Tibial nerve (tissue), 4 donors: ENCODE measurements at regions not wholly inside any gene's neighbourhood (a gene's known extent, or its start where the extent isn't known, plus 50 kb on each side); places are given as distances from the start of the nearest gene placed in this dataset.

ENCODE experiments used
- EP300 ChIP-seq, 2 donors: sonication (generic); formaldehyde crosslinking; IDR thresholded peaks; one replicate each; pipeline ENCODE4 v1.6.1; 2017; ENCODE audit warnings: antibody characterized with exemption in 2 of 2, mild to moderate bottlenecking in 1 of 2
- POLR2A ChIP-seq, 2 donors: fragments of 450-650 bp; IDR thresholded peaks; one replicate each; pipeline ENCODE4 v1.6.1; 2017; ENCODE audit warnings: antibody characterized with exemption in 2 of 2, mild to moderate bottlenecking in 2 of 2, moderate library complexity in 2 of 2
- TF ChIP-seq, protein P1 (sequence below), 5 experiments: fragments of 200-600 bp in 3 of 5; fragments of 450-650 bp in 2 of 5; sonication (generic) in 3 of 5; IDR thresholded peaks; one replicate each; pipeline ENCODE4 v1.5.1; 2016 to 2019; ENCODE audit warnings: antibody characterized with exemption in 5 of 5, mild to moderate bottlenecking in 3 of 5, moderate library complexity in 2 of 5

DNA sequence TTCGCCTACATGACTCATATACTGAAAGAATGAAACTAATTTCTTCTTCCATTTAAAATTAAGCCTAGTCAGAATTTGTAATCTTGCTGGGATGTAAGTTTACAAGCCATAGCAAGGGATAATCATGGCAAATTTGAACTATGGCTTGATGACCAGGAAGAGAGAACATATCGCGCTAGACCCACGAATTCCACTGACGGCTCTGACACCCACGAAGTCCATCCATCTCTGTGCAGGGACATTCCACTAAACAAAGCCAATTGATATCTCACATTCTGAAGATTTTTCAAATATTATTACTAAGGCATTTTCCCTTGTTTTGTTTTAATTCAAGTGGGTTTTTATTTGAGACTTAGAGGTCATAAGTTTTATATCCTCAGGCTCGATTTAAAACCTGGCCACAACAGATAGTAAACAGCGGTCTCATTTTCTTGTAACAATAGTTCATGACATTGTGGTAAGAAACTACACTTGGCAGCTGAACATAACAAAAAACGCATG lies 113.0 kb downstream of the QPCT start:
- no peak for TF ChIP-seq POLR2A (IDR thresholded peaks at IDR 0.05)
- TF ChIP-seq, protein P1, sequence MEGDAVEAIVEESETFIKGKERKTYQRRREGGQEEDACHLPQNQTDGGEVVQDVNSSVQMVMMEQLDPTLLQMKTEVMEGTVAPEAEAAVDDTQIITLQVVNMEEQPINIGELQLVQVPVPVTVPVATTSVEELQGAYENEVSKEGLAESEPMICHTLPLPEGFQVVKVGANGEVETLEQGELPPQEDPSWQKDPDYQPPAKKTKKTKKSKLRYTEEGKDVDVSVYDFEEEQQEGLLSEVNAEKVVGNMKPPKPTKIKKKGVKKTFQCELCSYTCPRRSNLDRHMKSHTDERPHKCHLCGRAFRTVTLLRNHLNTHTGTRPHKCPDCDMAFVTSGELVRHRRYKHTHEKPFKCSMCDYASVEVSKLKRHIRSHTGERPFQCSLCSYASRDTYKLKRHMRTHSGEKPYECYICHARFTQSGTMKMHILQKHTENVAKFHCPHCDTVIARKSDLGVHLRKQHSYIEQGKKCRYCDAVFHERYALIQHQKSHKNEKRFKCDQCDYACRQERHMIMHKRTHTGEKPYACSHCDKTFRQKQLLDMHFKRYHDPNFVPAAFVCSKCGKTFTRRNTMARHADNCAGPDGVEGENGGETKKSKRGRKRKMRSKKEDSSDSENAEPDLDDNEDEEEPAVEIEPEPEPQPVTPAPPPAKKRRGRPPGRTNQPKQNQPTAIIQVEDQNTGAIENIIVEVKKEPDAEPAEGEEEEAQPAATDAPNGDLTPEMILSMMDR (IDR thresholded peaks at IDR 0.05), result no peak
- TF ChIP-seq EP300 (IDR thresholded peaks at IDR 0.05), result no peak
